Fibroblast of lung (primary cell): ENCODE measurements at regions not wholly inside any gene's neighbourhood (a gene's known extent, or its start where the extent isn't known, plus 50 kb on each side); places are given as distances from the start of the nearest gene placed in this dataset.

ENCODE experiments used
- DNase-seq, 2 donors: peaks; one replicate each; pipeline versions ENCODE4 v3.0.0 to v3.0.0-alpha.2; 2010; ENCODE audit warnings: low read depth in 2 of 2
- H2AFZ ChIP-seq: 2 replicates; pipeline ENCODE4 v1.5.1; 2012; ENCODE audit warnings: low read length, control low read depth, inconsistent platforms
- H3K27ac ChIP-seq: 2 replicates; pipeline ENCODE4 v1.5.1; 2011; ENCODE audit warnings: low read length, control low read depth; ENCODE audit not compliant: insufficient read depth
- H3K27me3 ChIP-seq: 2 replicates; pipeline ENCODE4 v1.5.1; 2011; ENCODE audit warnings: mild to moderate bottlenecking, low read length; ENCODE audit not compliant: control insufficient read depth, insufficient read depth
- H3K36me3 ChIP-seq: 2 replicates; pipeline ENCODE4 v1.5.1; 2011; ENCODE audit warnings: low read length; ENCODE audit not compliant: control insufficient read depth, insufficient read depth
- H3K4me1 ChIP-seq: 2 replicates; pipeline ENCODE4 v1.5.1; 2011; ENCODE audit warnings: low read length; ENCODE audit not compliant: control insufficient read depth, insufficient read depth; ENCODE audit errors: extremely low read depth
- H3K4me2 ChIP-seq: 2 replicates; pipeline ENCODE4 v1.5.1; 2011; ENCODE audit warnings: low read length, control low read depth; ENCODE audit not compliant: insufficient read depth; ENCODE audit errors: extremely low read depth
- H3K4me3 ChIP-seq, 4 experiments: fragments of 200-600 bp in 1 of 4; sonication (generic) in 1 of 4; replicated peaks in 1 of 4; 2 replicates each; pipeline ENCODE4 v1.5.1; 2011 to 2016; ENCODE audit warnings: low read length in 4 of 4, low read depth in 3 of 4, mild to moderate bottlenecking in 3 of 4, control low read depth in 2 of 4, inconsistent platforms in 1 of 4, mixed read lengths in 1 of 4; ENCODE audit not compliant: insufficient read depth in 1 of 4; ENCODE audit errors: control extremely low read depth in 1 of 4
- H3K79me2 ChIP-seq: 2 replicates; pipeline ENCODE4 v1.5.1; 2012; ENCODE audit warnings: mild to moderate bottlenecking, low read length, inconsistent platforms; ENCODE audit not compliant: control insufficient read depth, insufficient read depth
- H3K9ac ChIP-seq: 2 replicates; pipeline ENCODE4 v1.5.1; 2011; ENCODE audit warnings: mild to moderate bottlenecking, low read length, control low read depth; ENCODE audit not compliant: insufficient read depth
- H3K9me3 ChIP-seq: 2 replicates; pipeline ENCODE4 v1.5.1; 2012; ENCODE audit warnings: low read depth, low read length; ENCODE audit not compliant: control insufficient read depth, insufficient read depth
- H4K20me1 ChIP-seq: 2 replicates; pipeline ENCODE4 v1.5.1; 2011; ENCODE audit warnings: low read length; ENCODE audit not compliant: control insufficient read depth, insufficient read depth; ENCODE audit errors: extremely low read depth
- CTCF ChIP-seq, 2 donors: IDR thresholded peaks in 1 of 2; conservative IDR thresholded peaks in 1 of 2; 1 replicate in 1 of 2; 2 replicates in 1 of 2; pipeline ENCODE4 v1.5.1; 2011 to 2012; ENCODE audit warnings: low read length in 2 of 2, control low read depth in 1 of 2, inconsistent platforms in 1 of 2, low read depth in 1 of 2, mild to moderate bottlenecking in 1 of 2
- EZH2 ChIP-seq: IDR thresholded peaks from 2 replicates; pipeline ENCODE4 v1.5.1; 2012; ENCODE audit warnings: low read length, control low read depth, mild to moderate bottlenecking; ENCODE audit errors: missing control alignments

GRCh38 chr10:125555743-125556142 lies 127.2 kb downstream of the TEX36 start:
- no peak for DNase-seq
- no peak overlapping the region for H3K4me3 ChIP-seq
- H4K20me1 ChIP-seq, result no peaks in the 10 kb centered on the region
- H3K27ac ChIP-seq, result no peak overlapping the region
- H3K79me2 ChIP-seq, result no peaks in the 10 kb centered on the region
- H2AFZ ChIP-seq, result no peak overlapping the region
- no peaks in the 10 kb centered on the region for H3K36me3 ChIP-seq
- H3K4me1 ChIP-seq, result no peaks in the 10 kb centered on the region
- H3K4me2 ChIP-seq, result no peak overlapping the region
- TF ChIP-seq EZH2 (no peak), CTCF (conservative IDR thresholded peaks at IDR 0.05 in 1 of 2, IDR thresholded peaks at IDR 0.05 in 1 of 2; ENCODE audit: low read depth in 1 of 2, low read length in 2 of 2) (no peak)
- no peaks in the 10 kb centered on the region for H3K27me3 ChIP-seq
- H3K9ac ChIP-seq, result no peak overlapping the region
- no peaks in the 10 kb centered on the region for H3K9me3 ChIP-seq

- TF ChIP-seq EZH2 (no peak), CTCF (conservative IDR thresholded peaks at IDR 0.05 in 1 of 2, IDR thresholded peaks at IDR 0.05 in 1 of 2; ENCODE audit: low read depth in 1 of 2, low read length in 2 of 2) (no peak)
- Histone ChIP-seq H3K4me2 (no peak overlapping the region), H3K4me3 (no peak overlapping the region), H3K27me3 (no peaks in the 10 kb centered on the region), H4K20me1 (no peaks in the 10 kb centered on the region), H3K36me3 (no peaks in the 10 kb centered on the region), H3K79me2 (no peaks in the 10 kb centered on the region), H3K27ac (no peak overlapping the region), H2AFZ (no peak overlapping the region), H3K9me3 (no peaks in the 10 kb centered on the region), H3K4me1 (no peaks in the 10 kb centered on the region), H3K9ac (no peak overlapping the region)
- no peak for DNase-seq
Observed at GRCh38 chr10:125555267-125555666, 127.7 kb downstream of the TEX36 start.

- H3K9me3 ChIP-seq, result no peaks in the 10 kb centered on the region
- H3K36me3 ChIP-seq, result no peaks in the 10 kb centered on the region
- H3K9ac ChIP-seq, result no peak overlapping the region
- H4K20me1 ChIP-seq, result no peaks in the 10 kb centered on the region
- H3K4me2 ChIP-seq, result no peak overlapping the region
- no peak overlapping the region for H3K4me3 ChIP-seq
- H3K79me2 ChIP-seq, result no peaks in the 10 kb centered on the region
- no peak overlapping the region for H2AFZ ChIP-seq
- no peak overlapping the region for H3K27ac ChIP-seq
- DNase-seq, result no peak
- H3K4me1 ChIP-seq, result no peaks in the 10 kb centered on the region
- no peaks in the 10 kb centered on the region for H3K27me3 ChIP-seq
- TF ChIP-seq CTCF (conservative IDR thresholded peaks at IDR 0.05 in 1 of 2, IDR thresholded peaks at IDR 0.05 in 1 of 2; ENCODE audit: low read depth in 1 of 2, low read length in 2 of 2) (no peak), EZH2 (no peak)
Observed at GRCh38 chr10:125554753-125555152, 128.2 kb downstream of the TEX36 start.
